ENCODE measurements at regions not wholly inside any gene's neighbourhood (a gene's known extent, or its start where the extent isn't known, plus 50 kb on each side); places are given as distances from the start of the nearest gene placed in this dataset.

DNA sequence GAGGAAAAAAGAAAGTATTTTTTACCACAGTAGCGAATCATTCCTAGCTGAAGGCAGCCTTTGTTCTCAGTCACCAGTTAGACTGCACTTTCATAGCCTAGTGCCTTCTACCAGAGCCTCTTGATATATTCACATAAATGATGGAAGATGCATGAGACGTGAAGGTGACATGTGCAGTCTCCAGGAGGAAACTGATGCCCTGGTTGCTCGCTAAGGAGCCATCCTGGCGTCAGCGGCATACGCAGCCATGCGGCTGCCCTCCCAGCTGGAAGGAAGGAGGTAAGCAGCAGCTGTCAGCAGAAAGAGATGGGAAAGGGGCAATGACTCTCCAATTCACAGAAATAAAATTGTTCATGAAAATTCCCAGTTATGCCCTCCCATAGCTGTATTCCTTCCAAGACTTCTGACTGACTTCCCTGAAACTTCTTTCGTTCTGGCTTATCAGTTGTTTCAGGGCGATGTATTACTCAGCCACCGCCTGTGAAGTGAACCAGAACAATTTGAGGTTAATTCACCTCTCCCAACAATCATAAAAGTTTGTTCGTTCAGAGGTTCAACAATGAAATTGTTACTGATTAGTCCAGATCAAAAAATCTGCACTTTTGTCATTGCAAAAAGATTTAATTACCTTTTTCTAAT is 331.2 kb downstream of the NR2F1-AS1 start:
- TF ChIP-seq CTCF (IDR thresholded peaks at IDR 0.05; ENCODE audit: low read depth, low read length, poor library complexity, severe bottlenecking) (no peak), EZH2phosphoT487 (IDR thresholded peaks at IDR 0.05; ENCODE audit: borderline replicate concordance, low read length) (no peak)

Measured in DOHH2 (cell line).